GM12878 (cell line): ENCODE measurements at regions not wholly inside any gene's neighbourhood (a gene's known extent, or its start where the extent isn't known, plus 50 kb on each side); places are given as distances from the start of the nearest gene placed in this dataset.

Experiments used
- ATAC-seq: fragments of 200-7000 bp; cut with Tn5 transposase; 3 replicates; pipeline ENCODE4 v1.9.1; 2020; ENCODE audit warnings: mild to moderate bottlenecking, moderate library complexity
- BruUV-seq: library from RNA; stranded (reverse); fragments of 400-500 nt; replicated peaks from 2 replicates; lab custom pipeline; 2021; lab: Mats Ljungman, UMichigan
- CTCF ChIA-PET: fragments of 300-600 bp; sonication (Branson Sonifier 250); formaldehyde crosslinking; extraction: SDS; loops from one replicate; lab custom pipeline; 2021; ENCODE audit warnings: inconsistent platforms; lab: Yijun Ruan, JAX
- POLR2A ChIA-PET: fragments of 350-600 bp; formaldehyde crosslinking; extraction: SDS; loops from one replicate; lab custom pipeline; 2021; ENCODE audit warnings: inconsistent platforms; lab: Charles Lee
- RAD21 ChIA-PET: fragments of 300-600 bp; sonication (Branson Sonifier 250); formaldehyde crosslinking; loops from one replicate; lab custom pipeline; 2023; ENCODE audit warnings: antibody characterized with exemption; ENCODE audit not compliant: unreplicated experiment; lab: Charles Lee
- SMC1A ChIA-PET: fragments of 300-600 bp; sonication (Branson Sonifier 250); formaldehyde crosslinking; loops from one replicate; lab custom pipeline; 2023; ENCODE audit not compliant: unreplicated experiment, uncharacterized antibody; lab: Charles Lee
- DNase-seq: peaks from one replicate; pipeline ENCODE4 v3.0.0-alpha.2; 2011; ENCODE audit warnings: low read depth, low spot score
- FAIRE-seq: peaks from 3 replicates; lab custom pipeline; 2011; peaks lifted over from hg19 to GRCh38; lab: Jason Lieb, UNC
- H2AFZ ChIP-seq: 2 replicates; pipeline ENCODE4 v1.6.0; 2011; ENCODE audit warnings: low read depth, low read length, control low read depth; ENCODE audit not compliant: control insufficient read depth
- H3K27ac ChIP-seq: 2 replicates; pipeline ENCODE4 v1.5.1; 2011; ENCODE audit warnings: control low read depth; ENCODE audit not compliant: control insufficient read depth, insufficient read depth
- H3K27me3 ChIP-seq, 2 experiments: replicated peaks in 1 of 2; 2 replicates each; pipeline versions ENCODE4 v1.6.0 to v1.6.1; 2011; ENCODE audit warnings: low read length in 1 of 2; ENCODE audit not compliant: control insufficient read depth in 2 of 2, insufficient read depth in 2 of 2
- H3K36me3 ChIP-seq, 2 experiments: 2 replicates each; pipeline ENCODE4 v1.5.1; 2011; ENCODE audit warnings: low read length in 1 of 2; ENCODE audit not compliant: control insufficient read depth in 2 of 2, insufficient read depth in 2 of 2
- H3K4me1 ChIP-seq: 2 replicates; pipeline ENCODE4 v1.6.1; 2011; ENCODE audit warnings: mild to moderate bottlenecking, low read length, moderate library complexity, mixed read lengths; ENCODE audit not compliant: control insufficient read depth, insufficient read depth
- H3K4me2 ChIP-seq: 2 replicates; pipeline ENCODE4 v1.6.0; 2011; ENCODE audit warnings: control low read depth; ENCODE audit not compliant: control insufficient read depth, insufficient read depth
- H3K4me3 ChIP-seq: fragments of 200-600 bp; sonication (generic); 2 replicates; pipeline ENCODE4 v1.5.1; 2016
- H3K79me2 ChIP-seq: 2 replicates; pipeline ENCODE4 v1.6.0; 2011; ENCODE audit warnings: low read length; ENCODE audit not compliant: control insufficient read depth, insufficient read depth
- H3K9ac ChIP-seq: 2 replicates; pipeline ENCODE4 v1.8.0; 2011; ENCODE audit warnings: low read length, control low read depth, mixed read lengths; ENCODE audit not compliant: control insufficient read depth, insufficient read depth
- H3K9me3 ChIP-seq: replicated peaks from 3 replicates; pipeline ENCODE4 v1.5.1; 2011; ENCODE audit warnings: mild to moderate bottlenecking, low read length; ENCODE audit not compliant: control insufficient read depth, insufficient read depth
- H4K20me1 ChIP-seq: 2 replicates; pipeline ENCODE4 v1.6.0; 2011; ENCODE audit not compliant: control insufficient read depth, insufficient read depth
- BMI1 ChIP-seq: fragments of 450-650 bp; IDR thresholded peaks from 2 replicates; pipeline ENCODE4 v1.6.1; 2016; ENCODE audit warnings: mild to moderate bottlenecking, moderate library complexity, borderline replicate concordance
- BRCA1 ChIP-seq: IDR thresholded peaks from 2 replicates; pipeline ENCODE4 v1.6.1; 2011; ENCODE audit warnings: low read depth, low read length, improper control_type of control experiment
- E2F8 ChIP-seq: fragments of 450-650 bp; IDR thresholded peaks from 2 replicates; pipeline ENCODE4 v1.6.1; 2018; ENCODE audit warnings: mild to moderate bottlenecking, low read depth, moderate library complexity; ENCODE audit not compliant: partially characterized antibody
- E4F1 ChIP-seq: fragments of 450-650 bp; IDR thresholded peaks from 2 replicates; pipeline ENCODE4 v1.6.1; 2018; ENCODE audit warnings: borderline replicate concordance, mild to moderate bottlenecking; ENCODE audit not compliant: partially characterized antibody
- EP300 ChIP-seq, 2 experiments: fragments of 150-350 bp in 1 of 2; IDR thresholded peaks; 2 replicates each; pipeline ENCODE4 v1.6.1; 2011 to 2012; ENCODE audit warnings: low read depth in 2 of 2, low read length in 2 of 2, borderline replicate concordance in 1 of 2, improper control_type of control experiment in 1 of 2, inconsistent platforms in 1 of 2; ENCODE audit not compliant: control insufficient read depth in 1 of 2
- FOS ChIP-seq: IDR thresholded peaks from 3 replicates; pipeline ENCODE4 v1.6.1; 2011; ENCODE audit warnings: borderline replicate concordance; ENCODE audit not compliant: insufficient read length; ENCODE audit errors: extremely low read depth
- FOXK2 ChIP-seq: fragments of 450-650 bp; IDR thresholded peaks from 2 replicates; pipeline ENCODE4 v1.6.1; 2017; ENCODE audit warnings: mild to moderate bottlenecking, moderate library complexity
- HCFC1 ChIP-seq: fragments of 150-350 bp; IDR thresholded peaks from 2 replicates; pipeline ENCODE4 v1.6.1; 2014; ENCODE audit warnings: low read length
- JUNB ChIP-seq: IDR thresholded peaks from 2 replicates; pipeline ENCODE4 v1.6.1; 2016; ENCODE audit warnings: antibody characterized with exemption, mild to moderate bottlenecking
- KAT2A ChIP-seq: conservative IDR thresholded peaks from 2 replicates; pipeline ENCODE4 v1.6.1; 2011; ENCODE audit warnings: low read depth, low read length; ENCODE audit not compliant: control insufficient read depth
- MYB ChIP-seq: fragments of 150-350 bp; IDR thresholded peaks from 2 replicates; pipeline ENCODE4 v1.6.1; 2014; ENCODE audit warnings: mild to moderate bottlenecking, low read depth, low read length, borderline replicate concordance
- NFIC ChIP-seq: IDR thresholded peaks from 2 replicates; pipeline ENCODE4 v1.6.1; 2012; ENCODE audit warnings: low read depth, mild to moderate bottlenecking, inconsistent platforms, low read length, moderate library complexity
- NR2F1 ChIP-seq: fragments of 450-650 bp; conservative IDR thresholded peaks from 2 replicates; pipeline ENCODE4 v1.6.1; 2017; ENCODE audit warnings: mild to moderate bottlenecking
- POLR2AphosphoS2 ChIP-seq: IDR thresholded peaks from 2 replicates; pipeline ENCODE4 v1.6.1; 2011; ENCODE audit warnings: low read depth, mild to moderate bottlenecking, low read length, improper control_type of control experiment, moderate library complexity
- RB1 ChIP-seq: fragments of 450-650 bp; formaldehyde crosslinking; IDR thresholded peaks from 2 replicates; pipeline ENCODE4 v1.6.1; 2017; ENCODE audit warnings: mild to moderate bottlenecking, borderline replicate concordance
- RCOR1 ChIP-seq: conservative IDR thresholded peaks from 2 replicates; pipeline ENCODE4 v1.6.1; 2012; ENCODE audit warnings: low read depth, low read length, improper control_type of control experiment
- RELB ChIP-seq: fragments of 450-650 bp; IDR thresholded peaks from 2 replicates; pipeline ENCODE4 v1.6.1; 2017; ENCODE audit warnings: low read depth, mild to moderate bottlenecking, moderate library complexity
- RFX5 ChIP-seq: IDR thresholded peaks from 2 replicates; pipeline ENCODE4 v1.6.1; 2011; ENCODE audit warnings: low read depth, low read length, improper control_type of control experiment
- SIN3A ChIP-seq: IDR thresholded peaks from 2 replicates; pipeline ENCODE4 v1.6.1; 2012; ENCODE audit warnings: low read depth, low read length, improper control_type of control experiment
- ZNF384 ChIP-seq: IDR thresholded peaks from 2 replicates; pipeline ENCODE4 v1.6.1; 2012; ENCODE audit warnings: low read depth, mild to moderate bottlenecking, low read length, improper control_type of control experiment, borderline replicate concordance
- in situ Hi-C: fragments of 300-500 bp; cut with MboI; formaldehyde crosslinking; loops from 9 replicates; pipeline ENCODE4 v1.14.3; 2018; ENCODE audit warnings: mixed read lengths
- intact Hi-C: fragments of 100-400 bp; cut with micrococcal nuclease; formaldehyde crosslinking; loops from one replicate; pipeline ENCODE4 v1.14.2; 2022; ENCODE audit not compliant: unreplicated experiment

- TF ChIP-seq E2F8 = no peak
- no peak for TF ChIP-seq NFIC
- TF ChIP-seq HCFC1 = no peak
- TF ChIP-seq FOXK2 = no peak
- no peak for TF ChIP-seq KAT2A
- no peak for TF ChIP-seq ZNF384
- TF ChIP-seq BMI1 = no peak
Observed at GRCh38 chr11:134995741-134996140, 583.7 kb upstream of the B3GAT1 start (continued).

- H2AFZ ChIP-seq = no peak overlapping the region
- ChIA-PET CTCF (no interaction called here), POLR2A (no interaction called here), SMC1A (no interaction called here), RAD21 (no interaction called here)
- intact Hi-C loops (no loop called here), in situ Hi-C loops (no loop called here)
- no peak for DNase-seq
- H3K4me2 ChIP-seq = no peak overlapping the region
- H3K4me3 ChIP-seq = no peak overlapping the region
- H3K9me3 ChIP-seq = no peaks in the 10 kb centered on the region
- no peaks in the 10 kb centered on the region for H3K4me1 ChIP-seq
- no peak overlapping the region for H3K27ac ChIP-seq
- H3K36me3 ChIP-seq = no peaks in the 10 kb centered on the region
- H3K27me3 ChIP-seq = no peaks in the 10 kb centered on the region
- H3K79me2 ChIP-seq = no peaks in the 10 kb centered on the region
- ATAC-seq = no peak
- no peak overlapping the region for H3K9ac ChIP-seq
- no peak for FAIRE-seq
- H4K20me1 ChIP-seq = no peaks in the 10 kb centered on the region
- no TSS peak for BruUV-seq
- TF ChIP-seq BRCA1 (no peak), MYB (no peak), E4F1 (no peak), FOS (no peak), NR2F1 (no peak), JUNB (no peak), RFX5 (no peak), RB1 (no peak), RELB (no peak), POLR2AphosphoS2 (no peak), SIN3A (no peak), RCOR1 (no peak), EP300 (IDR thresholded peaks at IDR 0.05; ENCODE audit: borderline replicate concordance in 1 of 2, control insufficient read depth in 1 of 2, low read depth in 2 of 2, low read length in 2 of 2) (no peak)
Observed at GRCh38 chr11:134994431-134994830, 582.4 kb upstream of the B3GAT1 start.
